ENCODE measurements at regions not wholly inside any gene's neighbourhood (a gene's known extent, or its start where the extent isn't known, plus 50 kb on each side); places are given as distances from the start of the nearest gene placed in this dataset.

DNA sequence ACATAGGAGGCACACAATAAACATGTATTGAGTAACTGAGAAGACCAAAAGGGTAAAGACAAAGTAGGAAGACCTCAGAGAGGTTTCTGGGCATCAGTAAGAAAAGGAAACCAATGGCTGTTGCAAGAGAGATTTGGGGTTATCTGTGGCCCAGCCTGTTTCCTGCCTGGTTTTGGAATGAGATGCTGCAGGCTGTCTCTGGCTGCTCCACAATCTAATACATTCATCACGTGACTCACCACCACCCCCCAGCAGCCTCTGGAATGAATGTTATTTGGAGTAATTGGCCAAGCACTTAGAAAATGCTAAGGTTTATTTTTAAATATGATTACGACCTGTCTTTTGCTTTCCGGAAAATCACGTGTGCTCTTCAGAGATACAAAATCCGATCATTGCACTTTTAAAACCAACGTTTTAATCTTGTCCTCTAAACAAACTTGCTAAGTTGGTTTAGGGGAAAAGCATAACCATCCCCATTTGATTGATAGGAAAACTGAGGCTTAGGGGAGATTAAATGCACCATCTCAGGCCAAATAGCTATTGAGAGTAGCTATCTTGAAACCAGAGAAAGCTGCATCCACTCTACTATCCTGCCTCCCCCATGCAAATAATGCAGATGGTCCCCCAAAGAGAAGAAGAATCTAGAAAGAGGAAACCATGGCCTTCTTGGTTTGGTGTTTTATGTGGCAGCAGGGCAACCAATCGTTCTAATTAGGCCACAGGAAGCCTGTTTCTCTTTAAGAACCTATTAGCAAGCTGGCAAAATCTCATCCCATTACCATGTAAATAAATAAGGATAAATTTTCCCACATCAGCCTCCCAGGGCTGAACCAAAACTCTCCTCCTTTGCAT is 151.8 kb upstream of the ADRA1B start (continued):
- TF ChIP-seq, protein P1, sequence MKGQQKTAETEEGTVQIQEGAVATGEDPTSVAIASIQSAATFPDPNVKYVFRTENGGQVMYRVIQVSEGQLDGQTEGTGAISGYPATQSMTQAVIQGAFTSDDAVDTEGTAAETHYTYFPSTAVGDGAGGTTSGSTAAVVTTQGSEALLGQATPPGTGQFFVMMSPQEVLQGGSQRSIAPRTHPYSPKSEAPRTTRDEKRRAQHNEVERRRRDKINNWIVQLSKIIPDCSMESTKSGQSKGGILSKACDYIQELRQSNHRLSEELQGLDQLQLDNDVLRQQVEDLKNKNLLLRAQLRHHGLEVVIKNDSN (CRISPR knock-in tag; IDR thresholded peaks at IDR 0.05): peak; percentile 64
- TF ChIP-seq, protein P2, sequence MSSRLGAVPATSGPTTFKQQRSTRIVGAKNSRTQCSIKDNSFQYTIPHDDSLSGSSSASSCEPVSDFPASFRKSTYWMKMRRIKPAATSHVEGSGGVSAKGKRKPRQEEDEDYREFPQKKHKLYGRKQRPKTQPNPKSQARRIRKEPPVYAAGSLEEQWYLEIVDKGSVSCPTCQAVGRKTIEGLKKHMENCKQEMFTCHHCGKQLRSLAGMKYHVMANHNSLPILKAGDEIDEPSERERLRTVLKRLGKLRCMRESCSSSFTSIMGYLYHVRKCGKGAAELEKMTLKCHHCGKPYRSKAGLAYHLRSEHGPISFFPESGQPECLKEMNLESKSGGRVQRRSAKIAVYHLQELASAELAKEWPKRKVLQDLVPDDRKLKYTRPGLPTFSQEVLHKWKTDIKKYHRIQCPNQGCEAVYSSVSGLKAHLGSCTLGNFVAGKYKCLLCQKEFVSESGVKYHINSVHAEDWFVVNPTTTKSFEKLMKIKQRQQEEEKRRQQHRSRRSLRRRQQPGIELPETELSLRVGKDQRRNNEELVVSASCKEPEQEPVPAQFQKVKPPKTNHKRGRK (tag; IDR thresholded peaks at IDR 0.05): no peak
- TF ChIP-seq CREB1 (IDR thresholded peaks at IDR 0.05) (no peak), CREB1 (CRISPR knock-in tag; IDR thresholded peaks at IDR 0.05) (no peak), TOE1 (IDR thresholded peaks at IDR 0.05; ENCODE audit: borderline replicate concordance) (peak; percentile 86; the same call in 1 of the 2 replicates), TOE1 (CRISPR knock-in tag; IDR thresholded peaks at IDR 0.05; ENCODE audit: borderline replicate concordance, low read depth) (no peak), RBM15 (IDR thresholded peaks at IDR 0.05; ENCODE audit: insufficient read depth, low read length) (no peak), HBP1 (CRISPR knock-in tag; IDR thresholded peaks at IDR 0.05) (no peak), MEF2A (IDR thresholded peaks at IDR 0.05; ENCODE audit: control insufficient read depth, low read depth, low read length) (no peak), BHLHE40 (IDR thresholded peaks at IDR 0.05; ENCODE audit: low read length) (peak; percentile 21; the same call in 1 of the 2 replicates), MTA3 (IDR thresholded peaks at IDR 0.05; ENCODE audit: borderline replicate concordance) (no peak), ZNF696 (CRISPR knock-in tag; conservative IDR thresholded peaks at IDR 0.05) (no peak), RAD51 (IDR thresholded peaks at IDR 0.05; ENCODE audit: borderline replicate concordance, low read depth) (peak; percentile 70), TSHZ1 (CRISPR knock-in tag; IDR thresholded peaks at IDR 0.05) (no peak), TEAD2 (tag; IDR thresholded peaks at IDR 0.05) (no peak)
- TF ChIP-seq, protein P3, sequence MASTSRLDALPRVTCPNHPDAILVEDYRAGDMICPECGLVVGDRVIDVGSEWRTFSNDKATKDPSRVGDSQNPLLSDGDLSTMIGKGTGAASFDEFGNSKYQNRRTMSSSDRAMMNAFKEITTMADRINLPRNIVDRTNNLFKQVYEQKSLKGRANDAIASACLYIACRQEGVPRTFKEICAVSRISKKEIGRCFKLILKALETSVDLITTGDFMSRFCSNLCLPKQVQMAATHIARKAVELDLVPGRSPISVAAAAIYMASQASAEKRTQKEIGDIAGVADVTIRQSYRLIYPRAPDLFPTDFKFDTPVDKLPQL (IDR thresholded peaks at IDR 0.05; ENCODE audit: extremely low read depth, insufficient read length): no peak
- TF ChIP-seq, protein P4, sequence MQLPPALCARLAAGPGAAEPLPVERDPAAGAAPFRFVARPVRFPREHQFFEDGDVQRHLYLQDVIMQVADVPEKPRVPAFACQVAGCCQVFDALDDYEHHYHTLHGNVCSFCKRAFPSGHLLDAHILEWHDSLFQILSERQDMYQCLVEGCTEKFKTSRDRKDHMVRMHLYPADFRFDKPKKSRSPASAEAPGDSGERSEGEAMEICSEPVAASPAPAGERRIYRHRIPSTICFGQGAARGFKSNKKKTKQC (CRISPR knock-in tag; IDR thresholded peaks at IDR 0.05): no peak
- TF ChIP-seq, protein P5, sequence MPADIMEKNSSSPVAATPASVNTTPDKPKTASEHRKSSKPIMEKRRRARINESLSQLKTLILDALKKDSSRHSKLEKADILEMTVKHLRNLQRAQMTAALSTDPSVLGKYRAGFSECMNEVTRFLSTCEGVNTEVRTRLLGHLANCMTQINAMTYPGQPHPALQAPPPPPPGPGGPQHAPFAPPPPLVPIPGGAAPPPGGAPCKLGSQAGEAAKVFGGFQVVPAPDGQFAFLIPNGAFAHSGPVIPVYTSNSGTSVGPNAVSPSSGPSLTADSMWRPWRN (IDR thresholded peaks at IDR 0.05; ENCODE audit: low read depth): no peak
